NCI-H2171 (cell line): ENCODE measurements at regions not wholly inside any gene's neighbourhood (a gene's known extent, or its start where the extent isn't known, plus 50 kb on each side); places are given as distances from the start of the nearest gene placed in this dataset.

Experiments
- DNase-seq: peaks from one replicate; lab custom pipeline; 2025; lab: John Stamatoyannopoulos, UW

GRCh38 chr3:64915778-64916177, 228.0 kb upstream of the ADAMTS9 start:
- DNase-seq, result no peak

- DNase-seq, result no peak
Measured at GRCh38 chr3:64913515-64913914, 225.7 kb upstream of the ADAMTS9 start.

- DNase-seq, result no peak
Measured at GRCh38 chr3:64911138-64911537, 223.3 kb upstream of the ADAMTS9 start.

GRCh38 chr3:64909757-64910467, 222.1 kb upstream of the ADAMTS9 start:
- no peak for DNase-seq

GRCh38 chr3:64909011-64909410, 221.2 kb upstream of the ADAMTS9 start:
- no peak for DNase-seq

- no peak for DNase-seq
Measured at GRCh38 chr3:64908251-64908685, 220.5 kb upstream of the ADAMTS9 start.

- no peak for DNase-seq
Measured at GRCh38 chr3:64905906-64906410, 218.2 kb upstream of the ADAMTS9 start.

GRCh38 chr3:64903006-64903405, 215.2 kb upstream of the ADAMTS9 start:
- no peak for DNase-seq

GRCh38 chr3:64901986-64902516, 214.3 kb upstream of the ADAMTS9 start:
- DNase-seq, result no peak

- no peak for DNase-seq
Measured at GRCh38 chr3:64901522-64901885, 213.7 kb upstream of the ADAMTS9 start.

GRCh38 chr3:64900617-64901521, 213.1 kb upstream of the ADAMTS9 start:
- DNase-seq, result no peak

- no peak for DNase-seq
Measured at GRCh38 chr3:64900156-64900555, 212.4 kb upstream of the ADAMTS9 start.

- DNase-seq, result no peak
Measured at GRCh38 chr3:64898941-64899340, 211.1 kb upstream of the ADAMTS9 start.

GRCh38 chr3:64895991-64896895, 208.4 kb upstream of the ADAMTS9 start:
- DNase-seq, result no peak

GRCh38 chr3:64895106-64895990, 207.5 kb upstream of the ADAMTS9 start:
- no peak for DNase-seq

- DNase-seq, result no peak
Measured at GRCh38 chr3:64894006-64894405, 206.2 kb upstream of the ADAMTS9 start.

GRCh38 chr3:64892671-64893309, 205.0 kb upstream of the ADAMTS9 start:
- no peak for DNase-seq

GRCh38 chr3:64891021-64891420, 203.2 kb upstream of the ADAMTS9 start:
- no peak for DNase-seq

- no peak for DNase-seq
Measured at GRCh38 chr3:64890466-64890865, 202.7 kb upstream of the ADAMTS9 start.

- no peak for DNase-seq
Measured at GRCh38 chr3:64890006-64890405, 202.2 kb upstream of the ADAMTS9 start.
